Adrenal gland (tissue), 9 donors: ENCODE measurements at regions not wholly inside any gene's neighbourhood (a gene's known extent, or its start where the extent isn't known, plus 50 kb on each side); places are given as distances from the start of the nearest gene placed in this dataset.

ENCODE experiments used
- DNase-seq, 7 donors: peaks; one replicate each; pipeline ENCODE4 v3.0.0-alpha.2; 2019 to 2020
- H3K27ac ChIP-seq, 5 donors: fragments of 200-600 bp; sonication (generic) in 4 of 5; 1 replicate in 3 of 5; 2 replicates in 2 of 5; pipeline versions ENCODE4 v1.5.1 to v1.8.0; 2016 to 2020; ENCODE audit warnings: mild to moderate bottlenecking in 1 of 5
- H3K27me3 ChIP-seq: fragments of 200-600 bp; 2 replicates; pipeline ENCODE4 v1.8.0; 2021
- H3K36me3 ChIP-seq, 2 donors: fragments of 200-600 bp; replicated peaks in 1 of 2; 1 replicate in 1 of 2; 2 replicates in 1 of 2; pipeline versions ENCODE4 v1.5.1 to v1.8.0; 2018 to 2022
- H3K4me1 ChIP-seq, 2 donors: fragments of 200-600 bp; replicated peaks in 1 of 2; 1 replicate in 1 of 2; 2 replicates in 1 of 2; pipeline versions ENCODE4 v1.5.1 to v1.8.0; 2018 to 2021
- H3K4me3 ChIP-seq, 4 donors: fragments of 200-600 bp; sonication (generic) in 3 of 4; one replicate each; pipeline ENCODE4 v1.5.1; 2016 to 2018
- H3K9me3 ChIP-seq, 3 donors: fragments of 200-600 bp; sonication (generic) in 1 of 3; replicated peaks in 1 of 3; 1 replicate in 2 of 3; 2 replicates in 1 of 3; pipeline versions ENCODE4 v1.5.1 to v1.8.0; 2016 to 2021
- CTCF ChIP-seq, 6 experiments: fragments of 450-650 bp in 4 of 6; fragments of 200-600 bp in 2 of 6; sonication (generic) in 1 of 6; IDR thresholded peaks; 1 replicate in 5 of 6; 2 replicates in 1 of 6; pipeline versions ENCODE4 v1.5.1 to v1.8.0; 2016 to 2021; ENCODE audit warnings: antibody characterized with exemption in 6 of 6, mild to moderate bottlenecking in 2 of 6, moderate library complexity in 1 of 6
- POLR2A ChIP-seq, 2 donors: fragments of 450-650 bp; IDR thresholded peaks; one replicate each; pipeline ENCODE4 v1.6.1; 2017; ENCODE audit warnings: antibody characterized with exemption in 2 of 2, mild to moderate bottlenecking in 2 of 2, moderate library complexity in 1 of 2
- WGBS, 4 donors: extraction: QIAGEN DNeasy Blood & Tissue Kit in 2 of 4; methylation state at CpG; one replicate each; pipeline versions ENCODE4 v1.1.5 to v1.1.7; 2013 to 2017; 5-methylcytosine and 5-hydroxymethylcytosine counted together
- intact Hi-C, 2 donors: fragments of 100-400 bp; cut with DNase I; formaldehyde crosslinking; loops; one replicate each; pipeline versions ENCODE4 v1.14.1 to v1.15.0; 2022 to 2023
- donor health status: healthy with polysubstance abuse.
- donor health status: Bipolar disorder and iron deficiency.
- donor health status: DM: yes; HTN: yes; CAD: no.
- donor health status: DM: no; HTN: no; CAD: no.
- donor health status: DM: no; HTN: no; CAD: no.

- peaks cover 0 to 8% (median 0%) of the 10 kb centered on the region in 3 donors for H3K9me3 ChIP-seq
- intact Hi-C loops = no loop called here
- H3K27ac ChIP-seq = no peak overlapping the region
- no peaks in the 10 kb centered on the region for H3K36me3 ChIP-seq
- no peaks in the 10 kb centered on the region for H3K4me1 ChIP-seq
- H3K27me3 ChIP-seq = no peaks in the 10 kb centered on the region
- H3K4me3 ChIP-seq = no peak overlapping the region
- 58 to 75% (median 60%) methylated on average over 2 of the region's 2 CpGs for WGBS, 4 donors
- DNase-seq = no peak
- TF ChIP-seq CTCF (IDR thresholded peaks at IDR 0.05) (no peak), POLR2A (IDR thresholded peaks at IDR 0.05) (no peak)
Measured at GRCh38 chr7:92973974-92974373, 137.6 kb upstream of the CDK6 start.

- no peaks in the 10 kb centered on the region for H3K27me3 ChIP-seq
- H3K4me3 ChIP-seq = no peak overlapping the region
- H3K4me1 ChIP-seq = no peaks in the 10 kb centered on the region
- intact Hi-C loops = no loop called here
- peaks cover 0 to 8% (median 0%) of the 10 kb centered on the region in 3 donors for H3K9me3 ChIP-seq
- no peak for TF ChIP-seq CTCF (IDR thresholded peaks at IDR 0.05)
- TF ChIP-seq POLR2A (IDR thresholded peaks at IDR 0.05) = no peak
- H3K27ac ChIP-seq = no peak overlapping the region
- H3K36me3 ChIP-seq = no peaks in the 10 kb centered on the region
- no peak for DNase-seq
Measured at GRCh38 chr7:92973293-92973731, 136.9 kb upstream of the CDK6 start.

GRCh38 chr7:92972441-92972840, 136.1 kb upstream of the CDK6 start:
- no peaks in the 10 kb centered on the region for H3K27me3 ChIP-seq
- no peaks in the 10 kb centered on the region for H3K4me1 ChIP-seq
- DNase-seq = no peak
- intact Hi-C loops = no loop called here
- H3K36me3 ChIP-seq = no peaks in the 10 kb centered on the region
- 64 to 82% (median 76%) methylated on average over 3 of the region's 3 CpGs for WGBS, 4 donors
- peaks cover 0 to 8% (median 0%) of the 10 kb centered on the region in 3 donors for H3K9me3 ChIP-seq
- no peak overlapping the region for H3K4me3 ChIP-seq
- TF ChIP-seq CTCF (IDR thresholded peaks at IDR 0.05) (no peak), POLR2A (IDR thresholded peaks at IDR 0.05) (no peak)
- H3K27ac ChIP-seq = no peak overlapping the region

GRCh38 chr7:92969061-92969460, 132.7 kb upstream of the CDK6 start:
- no peak for DNase-seq
- no peaks in the 10 kb centered on the region for H3K4me1 ChIP-seq
- no peak overlapping the region for H3K27ac ChIP-seq
- intact Hi-C loops = no loop called here
- TF ChIP-seq CTCF (IDR thresholded peaks at IDR 0.05) = no peak
- TF ChIP-seq POLR2A (IDR thresholded peaks at IDR 0.05) = no peak
- 70 to 77% (median 72%) methylated on average over 3 of the region's 3 CpGs for WGBS, 4 donors
- no peaks in the 10 kb centered on the region for H3K27me3 ChIP-seq
- no peaks in the 10 kb centered on the region for H3K9me3 ChIP-seq
- H3K36me3 ChIP-seq = no peaks in the 10 kb centered on the region
- H3K4me3 ChIP-seq = no peak overlapping the region
